ENCODE measurements at regions not wholly inside any gene's neighbourhood (a gene's known extent, or its start where the extent isn't known, plus 50 kb on each side); places are given as distances from the start of the nearest gene placed in this dataset.

DNA sequence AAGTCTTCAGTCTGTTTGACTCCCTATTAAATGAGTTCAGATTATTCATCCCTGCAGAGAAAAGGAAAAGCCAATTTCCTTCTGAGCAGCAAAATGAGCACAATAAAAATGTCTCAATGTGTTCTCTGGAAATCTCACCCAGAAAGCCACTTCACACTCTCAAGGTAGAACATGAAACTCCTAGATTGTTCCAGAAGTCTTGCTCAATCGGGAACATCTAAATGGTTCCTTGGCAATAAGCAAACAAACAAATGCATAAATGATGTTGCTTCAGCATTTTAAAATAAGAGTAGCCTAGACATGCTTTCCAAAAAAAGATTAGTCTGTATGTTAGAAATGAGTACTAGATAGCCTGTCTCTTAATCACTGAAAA, 59.7 kb upstream of the TNFRSF19 start:
- intact Hi-C loops (cut with DNase I), result no loop called here
- FAIRE-seq, result no peak
- TF ChIP-seq, protein P1, sequence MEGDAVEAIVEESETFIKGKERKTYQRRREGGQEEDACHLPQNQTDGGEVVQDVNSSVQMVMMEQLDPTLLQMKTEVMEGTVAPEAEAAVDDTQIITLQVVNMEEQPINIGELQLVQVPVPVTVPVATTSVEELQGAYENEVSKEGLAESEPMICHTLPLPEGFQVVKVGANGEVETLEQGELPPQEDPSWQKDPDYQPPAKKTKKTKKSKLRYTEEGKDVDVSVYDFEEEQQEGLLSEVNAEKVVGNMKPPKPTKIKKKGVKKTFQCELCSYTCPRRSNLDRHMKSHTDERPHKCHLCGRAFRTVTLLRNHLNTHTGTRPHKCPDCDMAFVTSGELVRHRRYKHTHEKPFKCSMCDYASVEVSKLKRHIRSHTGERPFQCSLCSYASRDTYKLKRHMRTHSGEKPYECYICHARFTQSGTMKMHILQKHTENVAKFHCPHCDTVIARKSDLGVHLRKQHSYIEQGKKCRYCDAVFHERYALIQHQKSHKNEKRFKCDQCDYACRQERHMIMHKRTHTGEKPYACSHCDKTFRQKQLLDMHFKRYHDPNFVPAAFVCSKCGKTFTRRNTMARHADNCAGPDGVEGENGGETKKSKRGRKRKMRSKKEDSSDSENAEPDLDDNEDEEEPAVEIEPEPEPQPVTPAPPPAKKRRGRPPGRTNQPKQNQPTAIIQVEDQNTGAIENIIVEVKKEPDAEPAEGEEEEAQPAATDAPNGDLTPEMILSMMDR (IDR thresholded peaks at IDR 0.05; ENCODE audit: borderline replicate concordance, extremely low read depth, insufficient read depth), result no peak
- no peaks in the 10 kb centered on the region for H3K36me3 ChIP-seq (ENCODE audit: control insufficient read depth in 2 of 3, insufficient read depth in 3 of 3, low read length in 3 of 3)
- peaks cover 0 to 2% (median 0%) of the 10 kb centered on the region in 3 donors for H3K4me1 ChIP-seq (ENCODE audit: control insufficient read depth in 2 of 3, insufficient read depth in 2 of 3, low read depth in 1 of 3, low read length in 3 of 3)
- H3K4me3 ChIP-seq (ENCODE audit: low read length in 3 of 3), result no peak overlapping the region
- H3K27ac ChIP-seq (ENCODE audit: low read depth in 2 of 2, low read length in 2 of 2), result no peak overlapping the region
- no peaks in the 10 kb centered on the region for H3K27me3 ChIP-seq (ENCODE audit: control insufficient read depth, insufficient read depth, low read length)
- no peak overlapping the region for H3K9ac ChIP-seq (ENCODE audit: low read length in 3 of 3)
- H3K9me3 ChIP-seq (ENCODE audit: control insufficient read depth in 2 of 3, insufficient read depth in 1 of 3, low read length in 3 of 3), result no peaks in the 10 kb centered on the region
- DNase-seq, result no peak

- H3K9ac ChIP-seq (ENCODE audit: low read length in 3 of 3), result no peak overlapping the region
- TF ChIP-seq, protein P1 (IDR thresholded peaks at IDR 0.05; ENCODE audit: borderline replicate concordance, extremely low read depth, insufficient read depth), result peak; percentile 39
- peak in 3 of 5 donors; percentile 34 to 73 (median 66) for DNase-seq
Measured at GRCh38 chr13:23510979-23511735, 59.1 kb upstream of the TNFRSF19 start.

GRCh38 chr13:23512762-23513395, 57.3 kb upstream of the TNFRSF19 start:
- FAIRE-seq, result no peak
- intact Hi-C loops (cut with DNase I), result no loop called here
- no peak overlapping the region for H3K9ac ChIP-seq (ENCODE audit: low read length in 3 of 3)

More at GRCh38 chr13:23510979-23511735, 59.1 kb upstream of the TNFRSF19 start:
- Histone ChIP-seq H3K4me3 (ENCODE audit: low read length in 3 of 3) (no peak overlapping the region), H3K36me3 (ENCODE audit: control insufficient read depth in 2 of 3, insufficient read depth in 3 of 3, low read length in 3 of 3) (no peaks in the 10 kb centered on the region), H3K4me1 (ENCODE audit: control insufficient read depth in 2 of 3, insufficient read depth in 2 of 3, low read depth in 1 of 3, low read length in 3 of 3) (peaks cover 0 to 2% (median 0%) of the 10 kb centered on the region in 3 donors), H3K9me3 (ENCODE audit: control insufficient read depth in 2 of 3, insufficient read depth in 1 of 3, low read length in 3 of 3) (no peaks in the 10 kb centered on the region), H3K27me3 (ENCODE audit: control insufficient read depth, insufficient read depth, low read length) (no peaks in the 10 kb centered on the region), H3K27ac (ENCODE audit: low read depth in 2 of 2, low read length in 2 of 2) (no peak overlapping the region)
- intact Hi-C loops (cut with DNase I), result no loop called here
- no peak for FAIRE-seq

More at GRCh38 chr13:23512762-23513395, 57.3 kb upstream of the TNFRSF19 start:
- H3K27me3 ChIP-seq (ENCODE audit: control insufficient read depth, insufficient read depth, low read length), result no peaks in the 10 kb centered on the region
- peaks cover 0 to 2% (median 0%) of the 10 kb centered on the region in 3 donors for H3K4me1 ChIP-seq (ENCODE audit: control insufficient read depth in 2 of 3, insufficient read depth in 2 of 3, low read depth in 1 of 3, low read length in 3 of 3)
- TF ChIP-seq, protein P1 (IDR thresholded peaks at IDR 0.05; ENCODE audit: borderline replicate concordance, extremely low read depth, insufficient read depth), result no peak
- no peak overlapping the region for H3K4me3 ChIP-seq (ENCODE audit: low read length in 3 of 3)
- no peaks in the 10 kb centered on the region for H3K36me3 ChIP-seq (ENCODE audit: control insufficient read depth in 2 of 3, insufficient read depth in 3 of 3, low read length in 3 of 3)
- H3K9me3 ChIP-seq (ENCODE audit: control insufficient read depth in 2 of 3, insufficient read depth in 1 of 3, low read length in 3 of 3), result no peaks in the 10 kb centered on the region
- no peak overlapping the region for H3K27ac ChIP-seq (ENCODE audit: low read depth in 2 of 2, low read length in 2 of 2)
- DNase-seq, result no peak

Measured in kidney (tissue), 13 donors.